ENCODE measurements at regions not wholly inside any gene's neighbourhood (a gene's known extent, or its start where the extent isn't known, plus 50 kb on each side); places are given as distances from the start of the nearest gene placed in this dataset.

GRCh38 chr20:52614051-52614863 lies 357.9 kb upstream of the TSHZ2 start:
- H3K27ac ChIP-seq: no peak overlapping the region
- H3K4me3 ChIP-seq: no peak overlapping the region
- H3K9me3 ChIP-seq: peaks cover 0 to 5% (median 0%) of the 10 kb centered on the region in 4 donors
- H3K27me3 ChIP-seq: no peaks in the 10 kb centered on the region
- 77 to 90% (median 86%) methylated on average over 3 of the region's 3 CpGs for WGBS, 5 donors
- intact Hi-C loops (cut with DNase I; ENCODE audit: low total_unique reads): loop anchor here (10.0 kb wide), 1 partner anchor 59 kb away; no protein-coding TSS in a partner anchor
- no peak for DNase-seq
- H3K36me3 ChIP-seq: no peaks in the 10 kb centered on the region
- H3K4me1 ChIP-seq: no peaks in the 10 kb centered on the region
- TF ChIP-seq CTCF (IDR thresholded peaks at IDR 0.05) (no peak), POLR2AphosphoS5 (IDR thresholded peaks at IDR 0.05) (no peak), POLR2A (IDR thresholded peaks at IDR 0.05) (no peak), EP300 (IDR thresholded peaks at IDR 0.05) (no peak)

- H3K4me3 ChIP-seq: no peak overlapping the region
- TF ChIP-seq POLR2AphosphoS5 (IDR thresholded peaks at IDR 0.05): no peak
- no peak for TF ChIP-seq POLR2A (IDR thresholded peaks at IDR 0.05)
- no peak for TF ChIP-seq CTCF (IDR thresholded peaks at IDR 0.05)
- TF ChIP-seq EP300 (IDR thresholded peaks at IDR 0.05): no peak
- intact Hi-C loops (cut with DNase I; ENCODE audit: low total_unique reads): loop anchor here (10.0 kb wide), 1 partner anchor 57 kb away; no protein-coding TSS in a partner anchor
Observed at GRCh38 chr20:52612046-52612632, 360.0 kb upstream of the TSHZ2 start.

GRCh38 chr20:52610749-52611148 lies 361.4 kb upstream of the TSHZ2 start:
- Histone ChIP-seq H3K27ac (no peak overlapping the region), H3K9me3 (peaks cover 0 to 5% (median 0%) of the 10 kb centered on the region in 4 donors), H3K36me3 (no peaks in the 10 kb centered on the region), H3K4me3 (no peak overlapping the region), H3K4me1 (no peaks in the 10 kb centered on the region), H3K27me3 (no peaks in the 10 kb centered on the region)
- DNase-seq: no peak
- intact Hi-C loops (cut with DNase I; ENCODE audit: low total_unique reads): loop anchor here (10.0 kb wide), 1 partner anchor 56 kb away; no protein-coding TSS in a partner anchor
- no peak for TF ChIP-seq POLR2AphosphoS5 (IDR thresholded peaks at IDR 0.05)
- TF ChIP-seq POLR2A (IDR thresholded peaks at IDR 0.05): no peak
- no peak for TF ChIP-seq CTCF (IDR thresholded peaks at IDR 0.05)
- no peak for TF ChIP-seq EP300 (IDR thresholded peaks at IDR 0.05)

More at GRCh38 chr20:52612046-52612632, 360.0 kb upstream of the TSHZ2 start:
- Histone ChIP-seq H3K27ac (no peak overlapping the region), H3K9me3 (peaks cover 0 to 5% (median 0%) of the 10 kb centered on the region in 4 donors), H3K27me3 (no peaks in the 10 kb centered on the region), H3K4me1 (no peaks in the 10 kb centered on the region), H3K36me3 (no peaks in the 10 kb centered on the region)
- DNase-seq: no peak
- 86 to 91% (median 89%) methylated on average over 5 of the region's 5 CpGs for WGBS, 5 donors

- Histone ChIP-seq H3K27me3 (no peaks in the 10 kb centered on the region), H3K4me1 (no peaks in the 10 kb centered on the region), H3K4me3 (no peak overlapping the region), H3K9me3 (peaks cover 0 to 4% (median 0%) of the 10 kb centered on the region in 4 donors), H3K27ac (no peak overlapping the region), H3K36me3 (no peaks in the 10 kb centered on the region)
- peak in 1 of 2 donors; percentile 13 for DNase-seq
- intact Hi-C loops (cut with DNase I; ENCODE audit: low total_unique reads): no loop called here
- TF ChIP-seq POLR2AphosphoS5 (IDR thresholded peaks at IDR 0.05) (no peak), CTCF (IDR thresholded peaks at IDR 0.05) (no peak), EP300 (IDR thresholded peaks at IDR 0.05) (no peak), POLR2A (IDR thresholded peaks at IDR 0.05) (no peak)
- WGBS, 5 donors: 82 to 86% (median 85%) methylated on average over 4 of the region's 4 CpGs
Observed at GRCh38 chr20:52601295-52601971, 370.7 kb upstream of the TSHZ2 start.
